Type B pancreatic cell (in vitro differentiated cells): ENCODE measurements at regions not wholly inside any gene's neighbourhood (a gene's known extent, or its start where the extent isn't known, plus 50 kb on each side); places are given as distances from the start of the nearest gene placed in this dataset.

Source experiments
- DNase-seq: peaks from one replicate; pipeline ENCODE4 v3.0.0; 2021; ENCODE audit warnings: mixed read lengths; ENCODE audit not compliant: unreplicated experiment; ENCODE audit errors: extremely low spot score
- H3K27ac Mint-ChIP-seq: 2 replicates; pipeline ENCODE4 v1.8.0; 2021; ENCODE audit warnings: mild to moderate bottlenecking, mixed read lengths
- H3K27me3 Mint-ChIP-seq: 2 replicates; pipeline ENCODE4 v1.8.0; 2021; ENCODE audit warnings: mixed read lengths
- H3K36me3 Mint-ChIP-seq: 2 replicates; pipeline ENCODE4 v1.8.0; 2021; ENCODE audit warnings: mixed read lengths
- H3K4me1 Mint-ChIP-seq: one replicate; pipeline ENCODE4 v1.8.0; 2021; ENCODE audit warnings: mixed read lengths; ENCODE audit not compliant: unreplicated experiment
- H3K4me3 Mint-ChIP-seq: 2 replicates; pipeline ENCODE4 v1.8.0; 2021; ENCODE audit warnings: mild to moderate bottlenecking, mixed read lengths
- H3K9me3 Mint-ChIP-seq: 2 replicates; pipeline ENCODE4 v1.8.0; 2021; ENCODE audit warnings: mixed read lengths
- TF ChIP-seq, protein P1 (sequence below): fragments of 200-600 bp; sonication (generic); conservative IDR thresholded peaks from 2 replicates; pipeline ENCODE4 v1.5.0; 2021; ENCODE audit warnings: antibody characterized with exemption, mild to moderate bottlenecking

DNA sequence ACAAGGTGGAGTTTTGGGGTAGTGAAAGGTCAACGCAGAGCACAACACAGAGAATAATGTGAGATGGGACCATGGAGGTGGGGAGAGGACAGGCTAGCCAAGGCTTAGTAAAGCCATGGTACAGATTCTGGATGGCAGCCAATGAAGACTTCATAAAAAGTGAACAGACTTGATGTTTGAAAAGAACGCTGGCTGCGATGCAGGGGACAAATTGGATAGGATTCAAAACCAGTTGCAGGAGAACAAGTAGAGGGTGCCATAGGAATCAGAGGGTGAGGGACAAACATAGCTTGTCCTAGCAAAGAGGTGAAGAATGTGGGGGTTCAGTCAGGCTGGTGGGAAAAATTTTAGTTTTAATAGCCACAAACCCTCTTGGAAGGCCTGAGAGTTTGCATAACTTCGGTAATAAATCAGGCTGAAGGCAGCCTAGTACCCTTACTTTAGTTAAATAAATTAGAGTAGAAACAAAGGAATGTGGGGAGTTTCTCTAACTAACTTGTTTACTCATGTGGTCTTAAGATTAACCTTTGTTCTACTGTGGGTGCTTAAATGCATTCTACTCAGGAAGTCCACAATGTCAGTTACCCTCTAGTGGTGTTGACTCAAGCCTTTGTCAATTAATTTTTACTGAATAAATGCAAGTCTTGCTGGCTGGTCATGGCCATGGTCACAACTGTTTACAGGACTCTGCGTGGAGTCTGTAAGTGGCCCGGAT lies 216.4 kb downstream of the C6orf118 start:
- Mint-ChIP-seq H3K36me3 (no peaks in the 10 kb centered on the region), H3K27me3 (no peaks in the 10 kb centered on the region), H3K27ac (no peak overlapping the region), H3K4me3 (no peak overlapping the region), H3K9me3 (peaks cover 11% of the 10 kb centered on the region), H3K4me1 (peaks cover 3% of the 10 kb centered on the region)
- TF ChIP-seq, protein P1, sequence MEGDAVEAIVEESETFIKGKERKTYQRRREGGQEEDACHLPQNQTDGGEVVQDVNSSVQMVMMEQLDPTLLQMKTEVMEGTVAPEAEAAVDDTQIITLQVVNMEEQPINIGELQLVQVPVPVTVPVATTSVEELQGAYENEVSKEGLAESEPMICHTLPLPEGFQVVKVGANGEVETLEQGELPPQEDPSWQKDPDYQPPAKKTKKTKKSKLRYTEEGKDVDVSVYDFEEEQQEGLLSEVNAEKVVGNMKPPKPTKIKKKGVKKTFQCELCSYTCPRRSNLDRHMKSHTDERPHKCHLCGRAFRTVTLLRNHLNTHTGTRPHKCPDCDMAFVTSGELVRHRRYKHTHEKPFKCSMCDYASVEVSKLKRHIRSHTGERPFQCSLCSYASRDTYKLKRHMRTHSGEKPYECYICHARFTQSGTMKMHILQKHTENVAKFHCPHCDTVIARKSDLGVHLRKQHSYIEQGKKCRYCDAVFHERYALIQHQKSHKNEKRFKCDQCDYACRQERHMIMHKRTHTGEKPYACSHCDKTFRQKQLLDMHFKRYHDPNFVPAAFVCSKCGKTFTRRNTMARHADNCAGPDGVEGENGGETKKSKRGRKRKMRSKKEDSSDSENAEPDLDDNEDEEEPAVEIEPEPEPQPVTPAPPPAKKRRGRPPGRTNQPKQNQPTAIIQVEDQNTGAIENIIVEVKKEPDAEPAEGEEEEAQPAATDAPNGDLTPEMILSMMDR: no peak
- DNase-seq: no peak

DNA sequence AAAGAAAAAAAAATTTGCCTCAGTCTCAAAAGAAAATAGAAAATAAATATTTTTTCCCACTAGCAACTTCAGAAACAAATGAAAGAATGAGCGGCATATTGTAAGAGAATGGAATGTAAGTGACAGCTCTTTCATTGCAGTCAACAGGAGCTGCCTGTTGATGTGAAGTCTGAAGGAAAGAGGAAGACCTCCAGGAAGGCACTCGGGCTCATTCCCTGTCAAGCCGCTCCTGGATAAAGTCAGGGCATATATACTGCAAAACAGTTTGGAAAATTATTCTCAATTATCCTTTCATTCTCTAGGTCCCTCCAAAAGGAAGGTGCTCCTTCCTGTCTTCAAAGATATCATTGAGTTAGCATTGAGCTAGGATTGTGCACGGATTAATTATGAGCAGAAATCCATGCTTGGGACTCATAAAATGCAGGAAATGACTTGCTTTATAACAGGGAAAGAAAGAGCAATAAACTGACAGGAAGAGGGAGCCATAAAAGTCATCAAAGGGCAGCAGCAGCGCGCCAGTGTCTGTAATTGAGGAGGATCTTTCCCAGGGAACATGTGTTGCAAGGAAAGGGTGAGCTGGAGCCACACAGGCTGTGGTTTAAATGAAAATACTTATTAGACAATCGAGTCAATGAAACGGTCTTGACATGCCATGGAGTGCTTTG lies 218.2 kb downstream of the C6orf118 start:
- no peak for DNase-seq
- Mint-ChIP-seq H3K4me1 (peaks cover 3% of the 10 kb centered on the region), H3K4me3 (no peak overlapping the region), H3K27ac (no peak overlapping the region), H3K9me3 (peaks cover 11% of the 10 kb centered on the region), H3K27me3 (no peaks in the 10 kb centered on the region), H3K36me3 (no peaks in the 10 kb centered on the region)
- TF ChIP-seq, protein P1: no peak

DNA sequence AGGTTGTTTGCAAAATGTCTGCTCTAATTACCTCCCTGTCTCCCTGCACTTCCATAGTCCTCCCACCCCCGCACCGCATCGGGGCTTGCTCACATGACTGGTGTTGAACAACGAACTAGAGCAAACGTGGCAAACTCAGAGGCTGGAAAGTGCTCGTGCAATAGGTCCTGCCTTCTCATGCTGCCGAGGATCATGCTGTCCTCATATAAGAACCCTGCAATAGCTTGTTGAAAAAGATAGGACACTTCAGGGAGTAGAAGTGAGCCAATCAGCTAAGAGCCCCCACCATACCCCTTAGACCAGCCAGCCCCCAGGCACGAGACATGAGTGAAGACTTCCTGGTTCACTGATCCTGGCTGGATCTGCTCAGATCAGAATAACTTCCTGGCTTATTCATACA lies 219.2 kb downstream of the C6orf118 start:
- TF ChIP-seq, protein P1: no peak
- H3K36me3 Mint-ChIP-seq: no peaks in the 10 kb centered on the region
- no peak overlapping the region for H3K4me3 Mint-ChIP-seq
- peaks cover 3% of the 10 kb centered on the region for H3K4me1 Mint-ChIP-seq
- no peaks in the 10 kb centered on the region for H3K27me3 Mint-ChIP-seq
- no peak for DNase-seq
- H3K9me3 Mint-ChIP-seq: peaks cover 11% of the 10 kb centered on the region
- no peak overlapping the region for H3K27ac Mint-ChIP-seq

DNA sequence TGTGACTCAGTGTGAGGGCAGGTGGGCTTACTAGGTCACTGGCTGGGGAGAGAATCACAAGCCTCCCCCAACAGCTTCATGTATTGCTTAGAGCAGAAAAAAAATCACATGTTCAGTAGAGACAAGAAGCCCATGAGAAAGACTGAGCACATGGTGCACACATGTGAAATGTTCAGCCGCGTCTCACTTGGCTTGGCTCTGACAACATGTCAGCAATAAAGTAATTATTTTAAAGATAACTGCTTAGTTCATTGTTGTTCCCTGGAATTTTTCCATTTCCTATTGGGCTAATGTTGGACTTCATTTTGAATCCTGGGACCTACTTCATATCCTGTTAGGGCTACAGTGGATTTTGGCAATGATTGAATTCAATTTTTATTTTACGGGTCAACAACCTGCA lies 222.6 kb downstream of the C6orf118 start:
- H3K27me3 Mint-ChIP-seq: no peaks in the 10 kb centered on the region
- DNase-seq: no peak
- H3K4me3 Mint-ChIP-seq: no peak overlapping the region
- TF ChIP-seq, protein P1: no peak
- H3K4me1 Mint-ChIP-seq: peaks cover 3% of the 10 kb centered on the region
- H3K27ac Mint-ChIP-seq: no peak overlapping the region
- no peaks in the 10 kb centered on the region for H3K9me3 Mint-ChIP-seq
- no peaks in the 10 kb centered on the region for H3K36me3 Mint-ChIP-seq

DNA sequence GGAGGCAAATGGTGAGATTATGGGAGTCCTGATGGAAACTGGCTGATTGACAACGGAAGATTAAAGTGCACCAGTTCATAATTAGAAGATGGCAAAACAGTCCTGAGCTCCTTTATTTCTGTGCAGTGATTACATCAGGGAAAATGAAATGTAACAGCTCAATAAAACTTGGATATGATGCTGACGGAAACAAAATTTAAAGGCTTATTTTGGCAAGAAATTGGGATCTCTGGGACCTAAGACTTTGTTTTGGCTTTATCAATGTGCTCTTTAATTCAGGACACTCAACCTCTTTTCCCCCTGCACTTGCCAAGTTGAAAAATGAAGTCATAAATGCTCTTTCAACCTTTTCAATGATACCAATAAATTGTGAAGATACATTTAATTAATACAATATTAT lies 226.8 kb downstream of the C6orf118 start:
- TF ChIP-seq, protein P1: no peak
- no peak overlapping the region for H3K27ac Mint-ChIP-seq
- no peaks in the 10 kb centered on the region for H3K4me1 Mint-ChIP-seq
- H3K27me3 Mint-ChIP-seq: no peaks in the 10 kb centered on the region
- DNase-seq: no peak
- no peaks in the 10 kb centered on the region for H3K9me3 Mint-ChIP-seq
- no peak overlapping the region for H3K4me3 Mint-ChIP-seq
- H3K36me3 Mint-ChIP-seq: no peaks in the 10 kb centered on the region
